ENCODE measurements at regions not wholly inside any gene's neighbourhood (a gene's known extent, or its start where the extent isn't known, plus 50 kb on each side); places are given as distances from the start of the nearest gene placed in this dataset.

GRCh38 chr1:94641990-94642389 is 100.4 kb upstream of the F3 start:
- peaks cover 0 to 11% (median 4%) of the 10 kb centered on the region in 3 donors for H3K9me3 Mint-ChIP-seq
- H3K36me3 Mint-ChIP-seq: no peaks in the 10 kb centered on the region
- no peaks in the 10 kb centered on the region for H3K4me1 Mint-ChIP-seq
- H3K4me3 Mint-ChIP-seq: no peak overlapping the region
- peaks cover 1% of the 10 kb centered on the region for H3K27me3 Mint-ChIP-seq
- no peak overlapping the region for H3K27ac Mint-ChIP-seq

GRCh38 chr1:94640125-94640524 is 98.6 kb upstream of the F3 start:
- no peaks in the 10 kb centered on the region for H3K36me3 Mint-ChIP-seq
- no peak overlapping the region for H3K27ac Mint-ChIP-seq
- peaks cover 0 to 11% (median 4%) of the 10 kb centered on the region in 3 donors for H3K9me3 Mint-ChIP-seq
- no peaks in the 10 kb centered on the region for H3K4me1 Mint-ChIP-seq
- H3K27me3 Mint-ChIP-seq: no peaks in the 10 kb centered on the region
- H3K4me3 Mint-ChIP-seq: no peak overlapping the region

GRCh38 chr1:94637121-94637520 is 95.6 kb upstream of the F3 start:
- Mint-ChIP-seq H3K4me3 (no peak overlapping the region), H3K27me3 (no peaks in the 10 kb centered on the region), H3K27ac (no peak overlapping the region)

GRCh38 chr1:94636624-94637023 is 95.1 kb upstream of the F3 start:
- H3K4me3 Mint-ChIP-seq: no peak overlapping the region
- H3K27ac Mint-ChIP-seq: no peak overlapping the region
- no peaks in the 10 kb centered on the region for H3K36me3 Mint-ChIP-seq
- no peaks in the 10 kb centered on the region for H3K27me3 Mint-ChIP-seq
- no peaks in the 10 kb centered on the region for H3K4me1 Mint-ChIP-seq
- H3K9me3 Mint-ChIP-seq: peaks cover 0 to 11% (median 4%) of the 10 kb centered on the region in 3 donors

More at GRCh38 chr1:94637121-94637520, 95.6 kb upstream of the F3 start:
- H3K9me3 Mint-ChIP-seq: peaks cover 0 to 11% (median 4%) of the 10 kb centered on the region in 3 donors
- H3K36me3 Mint-ChIP-seq: no peaks in the 10 kb centered on the region
- no peaks in the 10 kb centered on the region for H3K4me1 Mint-ChIP-seq

DNA sequence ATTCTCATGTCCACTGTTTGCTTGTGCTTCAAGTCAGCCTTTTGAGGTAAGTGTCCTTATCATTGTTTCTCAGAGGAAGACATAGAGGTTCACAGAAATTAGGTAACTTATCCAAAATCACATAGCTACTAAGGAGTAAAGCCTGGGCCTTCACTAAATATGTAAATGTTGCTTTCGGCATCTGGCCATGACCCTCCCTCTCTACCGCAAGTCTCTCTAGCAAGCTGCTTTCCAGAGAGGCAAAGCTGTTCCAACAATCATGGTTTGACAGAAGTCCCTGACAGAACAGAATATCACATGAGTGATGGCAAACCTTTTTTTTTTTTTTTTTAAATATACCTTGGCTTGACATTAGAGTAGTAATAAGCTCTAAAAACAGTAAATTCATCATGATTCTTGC is 94.5 kb upstream of the F3 start:
- H3K27me3 Mint-ChIP-seq: no peaks in the 10 kb centered on the region
- H3K36me3 Mint-ChIP-seq: no peaks in the 10 kb centered on the region
- peaks cover 0 to 11% (median 4%) of the 10 kb centered on the region in 3 donors for H3K9me3 Mint-ChIP-seq
- H3K4me1 Mint-ChIP-seq: no peaks in the 10 kb centered on the region
- no peak overlapping the region for H3K4me3 Mint-ChIP-seq
- no peak overlapping the region for H3K27ac Mint-ChIP-seq

GRCh38 chr1:94634977-94635416 is 93.4 kb upstream of the F3 start:
- H3K9me3 Mint-ChIP-seq: peaks cover 0 to 7% (median 4%) of the 10 kb centered on the region in 3 donors
- H3K4me1 Mint-ChIP-seq: no peaks in the 10 kb centered on the region
- H3K27me3 Mint-ChIP-seq: peaks cover 2% of the 10 kb centered on the region
- H3K36me3 Mint-ChIP-seq: no peaks in the 10 kb centered on the region
- H3K27ac Mint-ChIP-seq: no peak overlapping the region
- no peak overlapping the region for H3K4me3 Mint-ChIP-seq

GRCh38 chr1:94633051-94633450 is 91.5 kb upstream of the F3 start:
- no peaks in the 10 kb centered on the region for H3K4me1 Mint-ChIP-seq
- no peak overlapping the region for H3K27ac Mint-ChIP-seq
- H3K36me3 Mint-ChIP-seq: no peaks in the 10 kb centered on the region
- no peaks in the 10 kb centered on the region for H3K9me3 Mint-ChIP-seq
- peaks cover 3% of the 10 kb centered on the region for H3K27me3 Mint-ChIP-seq
- no peak overlapping the region for H3K4me3 Mint-ChIP-seq

DNA sequence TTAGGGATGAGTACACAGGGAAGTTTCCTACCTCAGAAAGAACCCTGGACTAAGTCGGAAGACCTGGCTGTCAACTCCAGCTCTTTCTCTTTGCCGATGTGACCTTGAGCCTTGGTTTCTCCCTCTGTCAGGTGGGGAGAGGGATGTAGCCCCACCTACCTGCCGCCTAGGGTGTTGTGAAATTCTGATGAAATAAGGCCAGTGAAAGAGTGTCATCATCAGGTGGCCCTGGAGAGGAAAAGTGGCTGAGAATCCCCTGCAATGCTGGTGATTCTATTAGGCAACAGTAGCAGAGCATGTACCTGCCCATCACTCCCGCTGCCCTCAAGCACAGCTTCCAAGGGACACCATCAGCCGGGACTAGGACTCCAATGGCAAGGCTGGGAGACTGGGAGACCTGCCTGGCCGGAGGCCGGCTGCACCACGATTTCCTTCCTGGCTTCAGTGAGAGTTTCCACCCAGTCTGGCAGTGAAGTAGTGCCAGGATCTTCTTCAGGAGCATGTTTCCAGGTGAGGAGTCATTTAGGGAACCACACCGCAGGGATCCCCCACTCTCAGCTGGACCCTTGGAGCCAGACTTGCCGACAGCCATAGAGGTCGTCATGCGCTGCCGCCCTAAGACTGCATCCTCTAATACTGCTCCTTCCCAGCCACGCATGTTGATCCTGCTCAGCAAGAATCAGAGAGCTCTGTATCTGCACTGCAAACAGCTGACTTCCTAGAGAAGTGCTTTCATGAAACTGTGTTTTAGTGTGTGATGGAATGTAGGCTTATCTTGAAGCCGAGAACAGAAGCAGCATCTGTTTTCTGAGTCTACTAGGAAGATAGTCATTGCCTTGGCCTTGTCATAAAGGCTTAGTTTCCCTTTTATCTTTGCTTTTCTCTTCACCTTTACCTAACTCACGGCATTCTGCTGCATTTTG is 88.0 kb upstream of the F3 start:
- no peaks in the 10 kb centered on the region for H3K4me1 Mint-ChIP-seq
- H3K9me3 Mint-ChIP-seq: no peaks in the 10 kb centered on the region
- H3K27me3 Mint-ChIP-seq: peaks cover 3% of the 10 kb centered on the region
- H3K36me3 Mint-ChIP-seq: no peaks in the 10 kb centered on the region
- no peak overlapping the region for H3K4me3 Mint-ChIP-seq
- no peak overlapping the region for H3K27ac Mint-ChIP-seq

GRCh38 chr1:94628499-94628843 is 86.9 kb upstream of the F3 start:
- no peaks in the 10 kb centered on the region for H3K36me3 Mint-ChIP-seq
- no peaks in the 10 kb centered on the region for H3K4me1 Mint-ChIP-seq
- H3K27ac Mint-ChIP-seq: no peak overlapping the region
- peaks cover 3% of the 10 kb centered on the region for H3K27me3 Mint-ChIP-seq
- no peak overlapping the region for H3K4me3 Mint-ChIP-seq
- H3K9me3 Mint-ChIP-seq: no peaks in the 10 kb centered on the region

DNA sequence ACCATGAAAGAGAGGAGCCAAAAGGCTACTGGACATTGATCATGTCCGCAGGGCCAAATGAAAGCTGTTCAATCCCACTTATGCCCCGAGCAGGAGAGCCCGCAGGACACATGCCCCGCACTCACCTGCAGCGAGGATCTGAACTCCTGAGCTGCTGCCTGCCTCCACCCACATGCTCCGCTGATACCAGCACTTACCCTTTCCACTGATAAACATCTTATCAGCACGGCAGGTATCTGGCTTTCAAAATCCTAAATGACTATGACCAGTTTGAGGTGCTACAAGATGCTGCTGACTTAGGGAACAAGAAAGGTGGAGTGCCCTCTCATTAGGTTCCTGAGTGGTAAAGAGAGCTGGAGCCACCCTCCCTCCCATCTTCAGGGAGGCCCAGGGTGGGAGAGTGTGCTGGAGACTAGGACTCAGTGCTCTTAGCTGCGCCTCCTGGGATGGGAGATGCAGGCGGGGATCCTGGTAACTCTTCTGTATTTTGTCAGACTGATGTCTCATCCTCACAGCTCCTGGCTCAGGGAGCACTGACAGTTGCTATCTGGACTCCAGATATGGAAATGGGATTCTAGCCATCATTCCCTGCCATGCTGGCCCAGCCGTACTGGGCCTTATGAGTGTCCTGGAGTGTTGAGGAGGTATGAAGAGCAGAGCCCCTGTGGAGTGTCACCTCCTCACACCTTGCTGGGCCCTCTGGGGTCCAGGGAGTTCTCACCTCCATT is 86.4 kb upstream of the F3 start:
- Mint-ChIP-seq H3K27ac (no peak overlapping the region), H3K9me3 (no peaks in the 10 kb centered on the region), H3K4me1 (no peaks in the 10 kb centered on the region), H3K27me3 (peaks cover 3% of the 10 kb centered on the region), H3K4me3 (no peak overlapping the region), H3K36me3 (no peaks in the 10 kb centered on the region)

GRCh38 chr1:94624203-94624602 is 82.6 kb upstream of the F3 start:
- Mint-ChIP-seq H3K36me3 (no peaks in the 10 kb centered on the region), H3K9me3 (peaks cover 0 to 1% (median 0%) of the 10 kb centered on the region in 3 donors), H3K4me1 (no peaks in the 10 kb centered on the region), H3K27me3 (no peaks in the 10 kb centered on the region), H3K4me3 (no peak overlapping the region), H3K27ac (no peak overlapping the region)

- Mint-ChIP-seq H3K4me3 (no peak overlapping the region), H3K27me3 (no peaks in the 10 kb centered on the region)
Observed at GRCh38 chr1:94623560-94624148, 82.1 kb upstream of the F3 start.

GRCh38 chr1:94622757-94623156 is 81.2 kb upstream of the F3 start:
- H3K27ac Mint-ChIP-seq: no peak overlapping the region
- no peaks in the 10 kb centered on the region for H3K4me1 Mint-ChIP-seq

More at GRCh38 chr1:94623560-94624148, 82.1 kb upstream of the F3 start:
- peaks cover 0 to 4% (median under 1%) of the 10 kb centered on the region in 3 donors for H3K9me3 Mint-ChIP-seq
- H3K27ac Mint-ChIP-seq: no peak overlapping the region
- H3K36me3 Mint-ChIP-seq: no peaks in the 10 kb centered on the region
- H3K4me1 Mint-ChIP-seq: no peaks in the 10 kb centered on the region

DNA sequence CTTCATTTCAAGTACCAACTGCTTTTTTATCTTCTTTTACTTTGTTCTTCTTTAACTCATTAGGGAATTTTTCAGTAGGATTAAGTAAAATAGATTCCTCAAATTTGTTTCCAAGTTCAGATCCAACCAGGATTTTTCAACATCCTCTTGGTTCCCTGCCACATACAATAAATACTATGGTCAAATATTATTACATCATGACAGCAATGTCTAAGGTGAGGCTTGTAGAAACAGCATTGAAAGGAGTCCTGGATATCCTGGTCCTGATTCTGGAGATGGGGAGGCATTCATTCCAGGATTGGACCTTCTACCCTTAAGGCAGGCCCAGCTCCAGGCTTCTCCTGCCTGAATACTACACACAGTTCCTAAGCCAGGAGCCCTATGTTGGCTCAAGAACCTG is 80.2 kb upstream of the F3 start:
- peaks cover 3 to 9% (median 9%) of the 10 kb centered on the region in 3 donors for H3K9me3 Mint-ChIP-seq
- no peaks in the 10 kb centered on the region for H3K27me3 Mint-ChIP-seq
- no peaks in the 10 kb centered on the region for H3K36me3 Mint-ChIP-seq
- no peak overlapping the region for H3K4me3 Mint-ChIP-seq
- H3K27ac Mint-ChIP-seq: no peak overlapping the region
- H3K4me1 Mint-ChIP-seq: no peaks in the 10 kb centered on the region

More at GRCh38 chr1:94622757-94623156, 81.2 kb upstream of the F3 start:
- Mint-ChIP-seq H3K4me3 (no peak overlapping the region), H3K9me3 (peaks cover 3 to 9% (median 9%) of the 10 kb centered on the region in 3 donors), H3K36me3 (no peaks in the 10 kb centered on the region), H3K27me3 (no peaks in the 10 kb centered on the region)

DNA sequence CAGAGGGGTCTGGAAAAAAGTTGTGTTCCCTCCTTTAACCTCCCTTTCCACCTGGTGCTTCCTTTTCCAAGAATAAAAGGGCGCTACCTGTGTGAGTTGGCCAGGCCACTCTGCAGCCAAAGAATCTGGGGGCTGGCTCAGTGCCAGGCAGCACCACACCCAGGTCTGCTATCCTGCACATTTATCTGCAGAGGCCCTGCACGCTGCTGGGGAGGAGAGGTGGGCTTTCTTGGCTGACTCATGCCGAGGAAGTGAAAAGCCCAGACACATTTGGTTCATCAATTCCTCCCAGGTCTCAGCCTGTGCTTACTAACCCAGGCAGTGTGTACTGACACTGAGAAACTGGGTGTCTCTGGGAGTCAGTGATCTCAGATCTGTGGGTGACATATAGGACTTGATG is 79.8 kb upstream of the F3 start:
- Mint-ChIP-seq H3K4me1 (no peaks in the 10 kb centered on the region), H3K36me3 (no peaks in the 10 kb centered on the region), H3K27ac (no peak overlapping the region), H3K27me3 (no peaks in the 10 kb centered on the region), H3K9me3 (peaks cover 3 to 9% (median 9%) of the 10 kb centered on the region in 3 donors), H3K4me3 (no peak overlapping the region)

Measured in IgD-negative memory B cell (primary cell).